ENCODE measurements at regions not wholly inside any gene's neighbourhood (a gene's known extent, or its start where the extent isn't known, plus 50 kb on each side); places are given as distances from the start of the nearest gene placed in this dataset.

DNA sequence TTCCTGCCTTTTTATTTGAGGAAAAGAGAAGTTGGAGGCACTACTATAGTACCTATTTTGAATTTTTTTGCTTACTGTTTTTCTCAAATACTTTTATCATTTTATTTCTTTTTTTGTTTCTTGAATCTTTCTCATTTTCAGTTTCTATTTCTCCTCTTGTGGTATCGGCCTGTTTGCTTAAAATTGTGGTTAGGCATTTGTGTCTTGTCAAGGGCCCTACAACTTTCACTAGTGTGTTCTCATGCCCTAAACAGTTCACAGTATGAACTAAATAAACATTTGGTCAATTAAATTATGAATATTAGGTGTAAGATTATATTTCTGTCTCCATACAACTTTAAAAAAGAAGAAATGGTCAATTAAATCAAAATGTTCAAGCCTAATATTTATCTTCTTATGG lies 613.5 kb downstream of the MBD2 start:
- no peak for DNase-seq

DNA sequence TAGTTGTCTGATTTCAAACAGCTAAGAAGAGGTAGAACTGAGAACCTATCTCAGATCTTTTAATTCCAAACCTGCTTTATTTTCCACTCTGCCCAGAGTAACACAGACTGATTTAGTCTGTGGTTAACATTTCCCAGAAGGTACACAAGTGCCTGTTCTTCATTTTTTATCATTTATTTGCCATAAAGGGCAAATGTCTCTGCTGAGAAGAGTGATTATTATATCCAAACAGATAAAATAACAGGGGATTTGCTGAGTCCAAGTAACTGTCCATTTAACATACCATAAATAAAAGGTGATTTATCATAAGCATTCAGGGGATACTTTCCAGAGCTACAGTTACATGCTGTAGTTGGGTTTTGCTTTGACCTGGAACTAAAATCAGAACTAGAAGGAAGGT lies 617.7 kb downstream of the MBD2 start:
- DNase-seq, result no peak

DNA sequence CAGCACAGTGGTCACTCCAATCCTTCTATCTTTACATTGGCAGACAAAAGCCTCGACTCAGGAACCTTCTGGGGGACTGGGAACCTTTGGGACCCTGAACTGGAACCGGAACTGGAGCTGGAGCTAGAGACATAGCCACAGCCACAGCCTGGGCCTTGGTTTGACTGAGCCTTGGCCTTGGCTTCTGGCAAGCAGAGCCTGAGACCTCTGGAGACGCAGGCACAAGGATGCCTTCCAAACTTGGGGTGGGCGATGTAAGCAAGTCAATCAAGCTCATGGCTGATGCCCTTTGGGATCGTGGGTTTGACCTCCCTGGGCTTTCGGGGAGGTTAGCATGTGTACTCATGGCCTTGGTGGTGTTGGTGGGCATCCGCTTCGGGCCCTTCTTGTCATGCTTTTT lies 619.3 kb downstream of the MBD2 start:
- no peak for DNase-seq

DNA sequence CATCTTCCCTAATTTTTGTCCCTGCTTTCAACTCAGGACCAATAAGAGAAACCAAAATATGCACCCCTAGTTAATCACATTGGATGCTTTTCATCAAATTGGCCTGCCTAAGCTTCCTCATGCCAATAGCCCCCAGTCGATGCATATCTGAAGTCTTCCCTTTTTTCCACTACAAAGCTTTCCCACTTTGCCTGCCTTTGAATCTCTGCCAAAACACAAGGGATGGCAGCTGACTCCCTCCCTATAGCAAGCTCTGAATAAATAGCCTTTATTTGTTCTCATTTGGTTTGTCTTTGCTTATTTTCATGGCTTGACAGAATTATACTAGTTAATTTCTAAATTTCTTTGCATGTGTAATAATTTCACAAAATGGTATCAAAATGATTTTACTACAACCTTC lies 621.2 kb downstream of the MBD2 start:
- DNase-seq, result no peak

DNA sequence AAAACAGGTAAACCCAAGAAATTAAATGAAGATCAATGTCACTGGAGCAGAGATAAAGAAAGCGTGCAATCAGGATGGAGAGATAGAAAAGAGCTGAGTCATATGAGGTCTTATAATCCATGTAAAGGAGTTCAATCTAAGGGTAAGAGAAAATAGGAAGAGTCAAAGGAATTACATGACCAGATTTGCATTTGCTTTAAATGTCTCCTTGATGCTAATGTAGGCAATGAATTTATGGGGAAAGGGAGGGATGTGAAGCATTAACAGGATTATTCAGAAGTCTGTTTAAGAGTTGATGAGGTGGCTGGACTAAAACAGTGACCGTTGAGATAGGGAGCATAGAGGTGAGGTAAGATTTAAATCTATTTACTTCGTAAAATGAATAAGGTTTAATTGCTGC lies 623.1 kb downstream of the MBD2 start:
- no peak for DNase-seq

DNA sequence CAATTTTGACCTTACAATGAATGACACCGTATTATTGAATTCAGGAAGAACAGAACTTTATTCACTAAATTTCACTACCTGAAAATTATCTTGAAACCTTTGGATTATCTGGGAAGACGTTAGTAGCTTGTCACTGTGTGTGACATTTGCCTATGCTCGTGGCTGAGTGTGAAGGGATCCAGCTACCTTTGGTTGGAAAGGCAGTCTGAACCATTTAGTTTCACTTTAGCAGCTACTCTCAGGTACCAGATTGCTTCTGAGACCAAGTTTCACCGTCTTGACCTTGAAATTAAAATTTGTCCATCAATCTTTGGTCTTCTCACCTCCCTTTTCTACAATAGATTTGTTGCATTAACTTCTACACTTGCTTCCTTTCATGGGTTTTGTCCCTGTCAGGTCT lies 637.5 kb downstream of the MBD2 start:
- no peak for DNase-seq

Measured in activated CD4-positive, alpha-beta T cell treated with anti-CD3 and anti-CD28 coated beads, Interleukin-2, amount 50 U/mL, for 48 hours (primary cell).